Left hindlimb (tissue), 1 donor: ENCODE measurements at regions not wholly inside any gene's neighbourhood (a gene's known extent, or its start where the extent isn't known, plus 50 kb on each side); places are given as distances from the start of the nearest gene placed in this dataset.
"Not testable (repeated sequence)": the region's sequence is repeated elsewhere in the genome, so short reads cannot be mapped to it uniquely, and the experiment has no call there.

Experiments
- DNase-seq: peaks from one replicate; pipeline ENCODE4 v3.0.0-alpha.2; 2018

GRCh38 chr18:73163236-73163635 lies 295.4 kb upstream of the NETO1 start:
- DNase-seq: no peak

- DNase-seq: no peak
Observed at GRCh38 chr18:73156117-73156516, 288.3 kb upstream of the NETO1 start.

GRCh38 chr18:73153271-73153670 lies 285.5 kb upstream of the NETO1 start:
- DNase-seq: no peak

- DNase-seq: no peak
Observed at GRCh38 chr18:73151086-73151485, 283.3 kb upstream of the NETO1 start.

- DNase-seq: no peak
Observed at GRCh38 chr18:73150199-73150598, 282.4 kb upstream of the NETO1 start.

GRCh38 chr18:73147590-73147989 lies 279.8 kb upstream of the NETO1 start:
- no peak for DNase-seq

- DNase-seq: no peak
Observed at GRCh38 chr18:73144030-73144429, 276.2 kb upstream of the NETO1 start.

GRCh38 chr18:73136134-73136533 lies 268.3 kb upstream of the NETO1 start:
- DNase-seq: no peak

GRCh38 chr18:73124175-73124574 lies 256.4 kb upstream of the NETO1 start:
- DNase-seq: no peak

- no peak for DNase-seq
Observed at GRCh38 chr18:73121207-73121606, 253.4 kb upstream of the NETO1 start.

GRCh38 chr18:73120626-73121025 lies 252.8 kb upstream of the NETO1 start:
- DNase-seq: no peak

- DNase-seq: no peak
Observed at GRCh38 chr18:73119574-73119973, 251.8 kb upstream of the NETO1 start.

- no peak for DNase-seq
Observed at GRCh38 chr18:73118121-73118816, 250.5 kb upstream of the NETO1 start.

GRCh38 chr18:73110307-73110706 lies 242.5 kb upstream of the NETO1 start:
- DNase-seq: no peak

GRCh38 chr18:73101977-73102376 lies 234.2 kb upstream of the NETO1 start:
- no peak for DNase-seq

- DNase-seq: not testable (repeated sequence)
Observed at GRCh38 chr18:73101491-73101890, 233.7 kb upstream of the NETO1 start.

- DNase-seq: no peak
Observed at GRCh38 chr18:73099759-73100158, 232.0 kb upstream of the NETO1 start.

- no peak for DNase-seq
Observed at GRCh38 chr18:73093687-73094250, 226.0 kb upstream of the NETO1 start.

GRCh38 chr18:73088445-73088844 lies 220.7 kb upstream of the NETO1 start:
- no peak for DNase-seq

GRCh38 chr18:73087282-73087977 lies 219.6 kb upstream of the NETO1 start:
- no peak for DNase-seq

GRCh38 chr18:73079920-73080319 lies 212.1 kb upstream of the NETO1 start:
- DNase-seq: no peak

- DNase-seq: no peak
Observed at GRCh38 chr18:73060666-73061288, 193.0 kb upstream of the NETO1 start.

- peak; percentile 29 for DNase-seq
Observed at GRCh38 chr18:73059280-73059679, 191.5 kb upstream of the NETO1 start.

- no peak for DNase-seq
Observed at GRCh38 chr18:73047688-73048087, 179.9 kb upstream of the NETO1 start.
